GM12872 (cell line): ENCODE measurements at regions not wholly inside any gene's neighbourhood (a gene's known extent, or its start where the extent isn't known, plus 50 kb on each side); places are given as distances from the start of the nearest gene placed in this dataset.

ENCODE experiments used
- CTCF ChIP-seq: IDR thresholded peaks from 3 replicates; pipeline ENCODE4 v1.5.1; 2011; ENCODE audit warnings: low read depth, mild to moderate bottlenecking, low read length, moderate library complexity; ENCODE audit not compliant: insufficient read depth

- no peak for TF ChIP-seq CTCF
Observed at GRCh38 chr3:124588794-124589193, 141.5 kb upstream of the UMPS start.

- no peak for TF ChIP-seq CTCF
Observed at GRCh38 chr3:124591699-124592098, 138.6 kb upstream of the UMPS start.

GRCh38 chr3:124592658-124593441 lies 137.4 kb upstream of the UMPS start:
- TF ChIP-seq CTCF, result no peak

- no peak for TF ChIP-seq CTCF
Observed at GRCh38 chr3:124593442-124593829, 136.8 kb upstream of the UMPS start.

- TF ChIP-seq CTCF, result no peak
Observed at GRCh38 chr3:124594581-124594980, 135.7 kb upstream of the UMPS start.

- no peak for TF ChIP-seq CTCF
Observed at GRCh38 chr3:124597273-124597672, 133.0 kb upstream of the UMPS start.

GRCh38 chr3:124597979-124598378 lies 132.3 kb upstream of the UMPS start:
- no peak for TF ChIP-seq CTCF
